GM12872 (cell line): ENCODE measurements at regions not wholly inside any gene's neighbourhood (a gene's known extent, or its start where the extent isn't known, plus 50 kb on each side); places are given as distances from the start of the nearest gene placed in this dataset.

Experiments used
- TF ChIP-seq, protein P1 (sequence below): IDR thresholded peaks from 3 replicates; pipeline ENCODE4 v1.5.1; 2011; ENCODE audit warnings: low read depth, mild to moderate bottlenecking, low read length, moderate library complexity; ENCODE audit not compliant: insufficient read depth

- TF ChIP-seq, protein P1, sequence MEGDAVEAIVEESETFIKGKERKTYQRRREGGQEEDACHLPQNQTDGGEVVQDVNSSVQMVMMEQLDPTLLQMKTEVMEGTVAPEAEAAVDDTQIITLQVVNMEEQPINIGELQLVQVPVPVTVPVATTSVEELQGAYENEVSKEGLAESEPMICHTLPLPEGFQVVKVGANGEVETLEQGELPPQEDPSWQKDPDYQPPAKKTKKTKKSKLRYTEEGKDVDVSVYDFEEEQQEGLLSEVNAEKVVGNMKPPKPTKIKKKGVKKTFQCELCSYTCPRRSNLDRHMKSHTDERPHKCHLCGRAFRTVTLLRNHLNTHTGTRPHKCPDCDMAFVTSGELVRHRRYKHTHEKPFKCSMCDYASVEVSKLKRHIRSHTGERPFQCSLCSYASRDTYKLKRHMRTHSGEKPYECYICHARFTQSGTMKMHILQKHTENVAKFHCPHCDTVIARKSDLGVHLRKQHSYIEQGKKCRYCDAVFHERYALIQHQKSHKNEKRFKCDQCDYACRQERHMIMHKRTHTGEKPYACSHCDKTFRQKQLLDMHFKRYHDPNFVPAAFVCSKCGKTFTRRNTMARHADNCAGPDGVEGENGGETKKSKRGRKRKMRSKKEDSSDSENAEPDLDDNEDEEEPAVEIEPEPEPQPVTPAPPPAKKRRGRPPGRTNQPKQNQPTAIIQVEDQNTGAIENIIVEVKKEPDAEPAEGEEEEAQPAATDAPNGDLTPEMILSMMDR: no peak
Observed at GRCh38 chr20:22471156-22471836, 113.1 kb downstream of the FOXA2 start.

GRCh38 chr20:22470620-22471026 lies 113.7 kb downstream of the FOXA2 start:
- TF ChIP-seq, protein P1: no peak

GRCh38 chr20:22466447-22467171 lies 117.8 kb downstream of the FOXA2 start:
- TF ChIP-seq, protein P1: no peak

DNA sequence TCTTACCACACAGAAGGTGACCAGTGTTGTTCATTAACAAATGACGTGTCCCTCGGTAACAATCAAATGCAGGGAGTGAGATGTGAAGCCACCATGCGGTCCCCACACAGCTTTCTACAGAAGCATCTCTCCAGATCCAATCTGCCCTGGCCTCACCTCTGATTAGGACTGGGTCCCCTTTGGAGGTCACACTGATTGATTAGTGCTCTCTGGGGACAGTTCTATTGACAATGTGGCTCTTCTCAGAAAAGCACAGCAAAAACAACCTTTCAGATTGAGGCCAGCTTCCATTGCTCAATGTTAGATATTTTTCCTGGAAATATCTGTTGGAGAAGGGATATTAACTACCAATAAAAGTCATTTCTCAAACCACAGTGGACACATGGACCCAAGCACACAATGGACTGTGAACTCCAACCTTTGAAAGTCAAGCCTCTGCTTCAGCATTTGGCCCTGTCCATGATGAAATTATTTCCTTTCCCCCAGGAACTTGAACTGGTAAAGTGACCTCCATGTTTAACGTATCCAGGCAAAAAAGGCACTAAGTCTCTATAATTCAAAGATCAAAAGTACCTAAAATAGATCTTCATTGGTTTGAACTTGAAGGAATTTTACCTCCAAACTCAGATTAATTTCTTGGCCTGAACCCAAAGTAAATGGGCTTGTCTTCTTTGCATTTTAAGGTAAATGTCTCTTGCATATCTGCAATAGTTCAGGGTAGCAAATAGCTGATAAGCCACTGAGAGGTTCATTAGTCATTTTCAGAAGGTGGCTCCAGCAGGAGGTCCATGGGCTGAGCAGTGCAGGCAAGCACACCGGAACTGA lies 118.5 kb downstream of the FOXA2 start:
- TF ChIP-seq, protein P1: no peak

GRCh38 chr20:22464312-22465003 lies 119.9 kb downstream of the FOXA2 start:
- TF ChIP-seq, protein P1: no peak

DNA sequence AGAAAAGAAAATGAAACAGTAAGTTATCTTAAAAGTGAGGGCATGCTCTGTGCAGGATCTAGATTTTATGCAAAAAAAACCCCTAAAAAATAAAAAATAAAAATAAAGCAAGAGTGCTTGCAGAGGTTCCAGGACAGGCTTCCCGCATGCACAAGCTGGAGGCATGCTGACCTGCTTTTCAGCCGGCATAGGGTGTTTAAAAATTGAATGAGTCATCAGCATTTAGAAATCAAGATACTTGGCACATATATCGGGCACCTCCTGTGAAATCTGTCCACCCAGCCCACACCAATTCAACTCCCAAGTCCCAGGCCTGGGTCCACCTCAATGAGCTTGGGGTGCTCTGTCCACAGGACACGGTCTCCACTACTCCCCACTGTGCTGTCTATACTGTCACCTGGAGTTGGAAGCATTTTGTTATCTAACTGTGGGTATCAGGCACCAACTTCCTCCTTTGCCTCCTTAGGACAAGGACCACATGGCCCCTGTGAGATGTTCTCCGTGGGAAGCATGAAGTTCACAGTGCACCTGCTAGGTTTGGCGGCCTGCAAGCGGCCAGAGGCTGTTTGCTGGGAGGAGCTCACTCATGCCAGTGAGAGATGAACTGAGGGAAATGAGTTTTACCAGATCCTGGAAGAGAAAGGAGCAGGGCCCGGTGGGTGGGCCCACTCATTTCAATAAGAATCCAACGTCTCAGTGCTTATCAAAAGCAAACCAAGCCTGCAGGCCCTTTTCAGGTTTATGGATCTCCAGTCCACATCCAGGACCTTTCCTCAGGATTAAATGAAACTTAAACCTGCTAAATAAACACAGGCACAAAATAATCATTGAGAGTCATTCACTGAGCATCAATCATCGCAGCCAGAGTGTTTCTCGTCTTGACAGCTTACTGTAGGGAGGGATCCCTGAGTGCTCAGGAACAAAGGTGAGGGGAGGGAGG lies 121.1 kb downstream of the FOXA2 start:
- TF ChIP-seq, protein P1: no peak
